NCI-H2029 treated with DMSO at 0.1 percent for 48 hours (cell line): ENCODE measurements at regions not wholly inside any gene's neighbourhood (a gene's known extent, or its start where the extent isn't known, plus 50 kb on each side); places are given as distances from the start of the nearest gene placed in this dataset.

Experiments
- DNase-seq: peaks from one replicate; lab custom pipeline; 2025; lab: John Stamatoyannopoulos, UW

DNA sequence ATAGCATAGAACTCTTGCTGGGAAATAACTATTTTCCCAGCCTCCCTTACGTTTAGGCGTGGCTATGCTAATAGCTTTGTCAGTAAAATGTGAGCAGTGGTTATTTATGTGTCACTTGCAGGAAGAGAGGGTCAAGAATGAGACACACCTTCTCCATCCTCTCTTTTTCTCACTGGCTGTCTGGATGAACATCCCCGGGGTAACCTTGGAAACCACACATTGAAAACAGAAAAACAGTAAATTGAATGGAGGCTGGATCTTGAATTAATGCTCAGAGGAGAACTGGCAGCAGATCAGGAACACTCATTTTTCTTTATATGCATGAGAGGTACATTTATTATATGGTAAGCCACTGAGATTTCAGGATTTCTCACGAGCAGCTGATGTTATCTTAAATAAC, 127.6 kb downstream of the DNAJB9 start:
- no peak for DNase-seq

DNA sequence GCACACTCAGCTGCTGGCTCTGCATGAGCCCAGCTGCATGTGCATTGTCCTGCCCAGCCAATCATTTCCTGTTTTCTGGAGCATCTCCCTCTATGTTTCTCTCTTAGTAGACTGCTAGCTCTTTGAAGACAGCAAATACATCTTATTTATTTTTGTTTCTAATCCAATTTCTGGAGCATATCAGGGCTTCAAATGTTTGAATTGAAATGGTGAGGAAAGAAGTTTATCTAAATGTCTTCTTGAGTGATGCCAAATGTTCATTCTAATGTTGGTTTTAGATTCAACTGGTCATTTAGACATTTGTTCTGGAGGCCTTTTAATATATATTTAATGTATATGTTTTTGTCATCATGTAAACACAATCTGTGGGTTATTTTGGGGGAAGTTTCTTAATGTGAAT, 141.9 kb downstream of the DNAJB9 start:
- no peak for DNase-seq

DNA sequence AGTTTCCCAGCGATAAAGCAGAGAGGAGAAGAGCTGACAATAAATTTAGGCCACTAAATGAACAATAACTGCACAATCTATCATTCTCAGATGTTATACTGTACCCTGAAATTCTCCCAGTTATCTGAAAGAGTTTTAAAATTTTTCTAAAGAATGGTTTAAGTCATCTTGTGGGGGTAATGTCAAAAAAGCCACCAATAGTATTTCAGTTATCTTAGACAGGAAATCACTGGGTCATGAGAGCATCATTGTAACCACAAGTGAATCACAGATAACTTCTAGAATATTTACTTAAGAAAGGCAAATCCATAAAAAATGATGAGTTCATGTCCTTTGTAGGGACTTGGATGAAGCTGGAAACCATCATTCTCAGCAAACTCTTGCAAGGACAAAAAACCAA, 147.1 kb downstream of the DNAJB9 start:
- no peak for DNase-seq

DNA sequence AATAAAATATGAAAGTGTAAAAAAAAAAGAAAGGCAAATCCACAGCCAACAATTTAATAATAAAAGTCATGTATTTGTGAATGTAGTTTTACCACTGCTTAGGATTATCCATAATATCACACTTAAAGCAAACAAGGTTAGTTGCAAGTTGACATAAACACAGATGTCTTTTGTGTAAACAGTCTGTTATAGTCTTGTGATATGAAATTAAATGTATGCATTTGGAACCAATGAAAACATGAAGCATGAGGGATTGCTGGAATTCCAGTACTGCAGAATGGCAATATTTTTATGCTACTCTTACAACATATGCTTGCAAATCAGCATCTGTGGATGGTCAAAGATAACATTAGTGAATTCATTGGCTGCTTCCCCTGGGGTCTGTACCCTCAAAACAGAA, 148.1 kb downstream of the DNAJB9 start:
- DNase-seq: no peak

DNA sequence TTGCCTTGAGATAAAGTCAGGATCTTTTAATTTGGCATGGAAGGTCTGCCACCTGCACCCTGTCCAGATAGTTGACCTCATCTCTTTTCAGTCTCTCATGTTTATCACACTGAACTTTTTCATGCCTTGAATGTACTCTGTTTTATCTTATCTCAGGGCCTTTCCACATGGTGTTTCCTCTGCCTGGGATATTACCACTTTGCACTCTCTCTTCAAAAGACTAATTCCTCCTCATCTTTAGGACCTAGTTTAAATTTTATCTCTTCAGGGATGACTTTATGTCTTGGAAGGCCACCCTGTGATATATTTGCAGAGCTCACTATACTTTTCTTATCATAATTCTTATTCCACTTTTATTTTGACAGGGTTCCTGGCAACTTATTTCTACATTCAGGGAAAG, 150.0 kb downstream of the DNAJB9 start:
- DNase-seq: no peak

DNA sequence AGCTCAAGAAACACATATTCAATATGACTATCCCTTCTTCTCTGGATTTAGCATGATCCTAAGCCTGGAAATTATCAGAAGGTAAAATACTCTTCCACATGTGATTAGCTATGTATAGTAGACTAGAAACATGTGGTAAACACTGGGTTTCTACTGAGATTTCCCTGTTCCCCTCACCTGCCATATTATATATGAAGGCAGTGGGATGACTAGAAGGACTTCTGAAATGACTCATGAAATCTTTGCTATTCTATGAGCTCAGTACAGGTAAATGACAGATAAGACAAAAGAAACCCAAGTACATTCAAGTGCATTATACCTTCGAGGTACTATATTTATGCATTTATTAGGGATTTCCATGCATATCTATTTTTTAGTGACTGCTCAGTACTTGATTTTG, 152.9 kb downstream of the DNAJB9 start:
- no peak for DNase-seq

DNA sequence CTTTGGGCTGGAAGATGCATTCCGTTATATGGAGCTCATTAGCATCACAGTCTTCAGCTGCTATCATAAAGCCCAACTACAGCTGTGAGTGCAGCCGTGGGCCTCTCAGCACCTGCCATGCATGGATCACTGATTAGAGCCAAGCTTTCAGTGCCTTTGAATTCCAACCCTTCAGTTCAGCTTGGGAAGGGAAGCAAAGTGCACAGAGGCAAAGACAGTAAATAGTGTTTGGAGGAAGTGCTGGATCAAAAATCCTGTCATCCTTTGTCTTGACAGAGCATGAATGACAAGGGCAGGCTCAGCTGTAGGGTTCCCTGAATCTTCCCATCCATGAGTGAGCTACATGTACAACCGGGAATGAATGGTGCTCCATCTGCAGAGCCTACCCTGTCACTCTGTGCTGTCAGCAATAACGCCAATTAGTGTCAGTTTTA, 153.7 kb downstream of the DNAJB9 start:
- no peak for DNase-seq

DNA sequence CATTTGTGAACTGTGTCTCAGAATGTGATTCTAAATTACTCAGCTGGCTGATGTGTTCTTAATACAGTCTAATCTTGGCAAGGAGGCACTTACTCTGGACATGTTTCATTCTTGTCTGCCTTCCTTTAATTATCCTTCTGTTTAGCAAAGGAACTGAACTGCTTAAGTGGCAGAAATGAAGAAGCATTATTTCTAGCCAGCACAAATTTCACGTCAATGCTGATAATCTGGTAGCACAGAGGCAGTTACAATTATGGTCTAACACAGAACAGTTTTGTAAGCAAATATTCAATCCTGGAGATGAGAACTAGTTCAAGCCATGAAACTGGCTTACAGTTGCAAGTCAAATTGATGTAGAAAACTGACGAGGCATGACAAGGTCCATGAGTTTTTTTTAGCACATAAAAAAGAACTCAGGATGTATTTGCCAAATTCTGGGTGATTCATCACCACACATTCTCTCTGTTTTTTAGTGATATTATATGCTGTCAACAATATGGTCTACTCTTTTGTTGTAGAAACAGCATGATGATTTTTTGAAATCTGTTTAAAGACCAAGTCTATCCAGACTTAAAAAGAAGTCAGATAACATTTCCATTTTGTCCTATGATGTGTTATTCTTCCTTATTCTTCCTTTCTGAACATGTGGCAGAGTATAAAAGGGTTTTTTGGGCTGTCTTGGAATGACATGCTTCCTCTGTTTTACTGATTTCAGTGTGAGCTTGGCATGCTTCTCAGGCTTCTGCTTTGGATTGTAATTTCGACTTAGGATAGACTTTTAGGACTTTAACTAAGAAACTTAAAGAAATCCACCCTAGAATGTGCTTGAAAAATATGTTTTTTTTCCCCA, 154.8 kb downstream of the DNAJB9 start:
- no peak for DNase-seq

DNA sequence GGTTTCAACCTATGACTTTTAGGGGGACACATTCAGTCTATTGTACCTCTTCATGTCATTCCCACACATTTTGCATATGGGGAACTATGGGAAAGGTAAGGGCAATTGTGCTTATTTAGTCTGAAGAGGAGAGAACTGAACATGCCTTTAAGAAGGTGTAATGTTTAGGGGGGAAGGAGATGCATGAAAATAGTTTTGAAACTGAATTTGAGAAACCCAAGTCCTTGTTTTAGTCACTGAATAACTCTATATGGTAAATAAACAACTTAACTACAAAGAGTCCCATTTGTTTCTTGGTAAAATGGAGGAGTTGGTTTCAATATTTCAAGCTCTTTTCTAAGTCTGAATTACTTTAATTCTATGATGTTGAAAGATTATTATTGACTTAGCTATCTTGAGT, 166.1 kb downstream of the DNAJB9 start:
- DNase-seq: no peak

DNA sequence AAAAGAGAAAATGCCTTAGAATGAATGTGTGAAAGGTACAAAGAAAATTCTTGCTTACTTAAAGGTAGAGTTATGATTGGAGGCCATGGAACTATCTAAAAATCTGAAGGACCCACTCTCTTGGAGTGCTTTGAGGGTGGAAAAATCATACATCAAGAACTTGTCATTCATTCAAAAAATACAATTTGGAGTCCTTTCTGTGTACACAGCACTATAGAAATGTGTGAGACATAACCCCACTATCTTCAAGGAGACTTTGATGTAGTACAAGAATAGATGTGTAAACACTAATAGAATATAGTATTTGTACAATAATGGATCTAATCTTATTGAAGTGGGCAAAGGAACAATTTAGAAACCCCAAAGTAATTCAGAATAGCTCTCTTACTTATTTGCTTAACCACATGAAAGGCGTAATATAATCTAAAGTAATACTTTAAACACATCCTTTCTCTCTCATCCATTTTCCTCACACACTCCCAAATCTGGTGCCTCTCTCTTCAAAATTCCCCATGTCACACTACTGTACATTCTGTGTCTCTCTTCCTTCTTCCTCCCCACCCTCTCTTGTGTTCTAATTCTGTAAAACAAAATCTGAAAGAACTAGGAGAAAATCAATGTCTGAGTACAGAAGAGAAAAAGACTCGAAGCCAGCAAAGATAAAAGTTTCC, 166.7 kb downstream of the DNAJB9 start:
- DNase-seq: no peak

DNA sequence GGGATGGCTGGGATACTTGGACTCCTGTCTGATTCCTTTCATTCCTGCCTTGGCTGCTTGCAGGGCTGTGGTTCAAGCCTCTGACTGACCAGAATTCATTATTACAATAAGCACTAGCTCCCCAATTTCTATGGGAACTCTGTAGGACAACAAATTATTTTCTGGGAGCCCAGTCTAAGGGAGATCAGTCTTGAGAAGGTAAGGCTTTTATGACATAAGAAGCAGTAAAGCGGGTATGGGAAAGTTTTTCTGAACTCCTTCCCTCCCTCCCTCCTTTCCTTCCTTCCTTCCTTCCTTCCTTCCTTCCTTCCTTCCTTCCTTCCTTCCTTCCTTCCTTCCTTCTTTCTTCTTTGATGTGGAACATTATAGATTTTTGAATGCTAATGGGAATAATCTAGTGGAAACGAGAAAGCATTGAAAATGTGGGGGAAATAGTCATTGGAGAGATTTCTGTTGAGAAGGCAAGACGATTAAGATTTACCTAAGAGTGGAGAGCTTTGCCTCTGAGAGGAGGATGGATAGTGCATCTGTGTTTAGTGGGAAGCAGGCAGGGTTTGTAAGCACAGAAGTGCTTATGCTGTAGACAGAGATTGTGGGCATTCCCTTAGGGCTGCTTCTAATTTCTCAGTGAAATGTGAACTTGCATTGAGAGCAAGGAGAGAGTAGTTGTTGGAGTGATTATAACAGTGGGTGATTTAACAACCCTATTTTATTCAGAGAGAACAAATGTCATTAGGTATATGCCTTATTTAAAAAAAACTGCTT, 201.5 kb downstream of the DNAJB9 start:
- no peak for DNase-seq

DNA sequence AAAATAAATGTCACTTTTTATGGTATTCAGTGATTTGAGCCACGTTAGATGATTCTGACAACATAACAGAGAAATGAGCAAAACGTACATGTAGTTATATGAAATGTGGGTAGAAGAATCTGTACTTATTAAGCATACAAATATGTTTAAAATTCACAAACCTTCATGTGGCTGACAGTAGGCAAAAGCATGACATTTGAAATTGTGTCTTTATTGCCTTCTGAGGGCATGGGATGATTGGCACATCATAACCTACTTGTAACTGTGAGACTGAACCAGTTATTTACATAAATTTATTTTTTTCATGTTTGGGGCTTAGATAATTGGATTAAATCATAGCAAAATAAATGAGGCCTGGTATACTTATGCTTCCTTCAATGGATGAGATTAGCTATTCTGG, 202.2 kb downstream of the DNAJB9 start:
- no peak for DNase-seq

DNA sequence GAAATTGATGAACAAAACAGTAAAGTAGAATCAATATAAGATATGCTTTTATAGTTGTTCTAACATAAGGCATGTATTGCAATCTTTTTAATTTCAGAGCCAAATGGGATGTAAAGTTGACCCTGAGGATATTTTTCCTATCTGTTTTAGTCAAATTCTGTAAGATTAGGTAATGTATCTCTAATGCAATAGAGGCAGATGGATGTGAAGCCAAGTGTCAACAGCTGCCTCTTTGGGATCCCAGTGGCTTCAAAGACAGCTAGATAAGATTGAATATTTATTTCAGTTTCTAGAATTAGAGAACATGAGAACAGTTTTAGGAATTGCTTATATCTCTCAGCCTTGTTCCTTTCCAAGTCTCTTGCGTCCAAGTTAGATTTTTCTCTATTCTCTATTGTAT, 208.3 kb downstream of the DNAJB9 start:
- DNase-seq: no peak

DNA sequence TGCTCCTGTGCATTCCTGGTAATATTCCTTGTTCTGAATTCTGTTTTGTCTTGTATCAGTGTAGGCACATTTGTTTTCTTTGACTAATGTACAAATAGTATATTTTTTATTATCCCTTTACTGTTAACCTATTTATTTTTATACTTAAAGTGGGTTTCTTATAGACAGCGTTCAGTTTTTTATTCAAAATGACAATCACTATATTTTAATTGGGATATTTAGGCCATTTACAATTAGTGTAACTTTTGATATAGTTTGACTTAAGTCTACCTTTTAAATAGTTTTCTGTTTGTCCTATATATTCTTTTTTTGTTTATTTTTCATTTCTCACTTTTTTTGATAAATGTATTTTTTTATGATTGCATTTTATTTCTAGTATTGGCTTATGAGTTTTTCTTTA, 219.8 kb downstream of the DNAJB9 start:
- no peak for DNase-seq

DNA sequence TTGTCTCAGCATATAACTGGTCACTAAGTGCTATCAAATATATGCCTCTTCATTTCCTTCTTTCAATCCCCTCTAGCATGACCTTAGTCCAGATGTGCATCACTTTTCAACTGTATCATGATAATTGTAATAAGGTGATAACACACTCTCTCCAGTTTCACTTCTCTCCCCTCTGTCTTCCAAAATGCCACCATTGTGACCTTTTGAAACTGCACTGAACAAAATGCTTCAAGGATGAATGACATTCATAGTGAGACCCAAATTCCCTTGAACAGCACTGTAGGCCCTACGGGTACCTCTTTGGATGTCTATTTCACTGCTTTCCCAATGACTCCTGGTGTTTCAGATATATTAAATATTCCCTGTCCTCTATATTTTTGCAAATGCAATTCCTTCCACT, 224.8 kb downstream of the DNAJB9 start:
- no peak for DNase-seq

DNA sequence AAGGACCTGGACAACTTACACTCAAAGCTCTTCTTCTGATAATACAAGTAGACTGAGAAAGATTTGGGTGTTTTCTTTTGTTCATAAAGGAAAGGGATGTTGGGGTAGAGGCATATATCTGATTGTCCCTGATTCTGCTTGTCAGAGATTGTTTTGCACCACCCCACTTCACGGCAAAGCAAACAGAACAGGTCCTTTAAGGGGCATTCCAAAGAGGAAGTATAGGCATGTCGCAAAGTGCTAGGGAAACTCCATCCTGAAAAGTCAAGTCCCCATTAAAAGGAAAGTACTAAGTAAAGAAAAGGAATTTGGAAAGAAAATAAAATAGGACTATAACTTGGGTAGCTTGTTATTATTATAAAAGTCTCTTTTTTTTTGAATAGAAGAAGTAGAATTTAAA, 233.0 kb downstream of the DNAJB9 start:
- no peak for DNase-seq

DNA sequence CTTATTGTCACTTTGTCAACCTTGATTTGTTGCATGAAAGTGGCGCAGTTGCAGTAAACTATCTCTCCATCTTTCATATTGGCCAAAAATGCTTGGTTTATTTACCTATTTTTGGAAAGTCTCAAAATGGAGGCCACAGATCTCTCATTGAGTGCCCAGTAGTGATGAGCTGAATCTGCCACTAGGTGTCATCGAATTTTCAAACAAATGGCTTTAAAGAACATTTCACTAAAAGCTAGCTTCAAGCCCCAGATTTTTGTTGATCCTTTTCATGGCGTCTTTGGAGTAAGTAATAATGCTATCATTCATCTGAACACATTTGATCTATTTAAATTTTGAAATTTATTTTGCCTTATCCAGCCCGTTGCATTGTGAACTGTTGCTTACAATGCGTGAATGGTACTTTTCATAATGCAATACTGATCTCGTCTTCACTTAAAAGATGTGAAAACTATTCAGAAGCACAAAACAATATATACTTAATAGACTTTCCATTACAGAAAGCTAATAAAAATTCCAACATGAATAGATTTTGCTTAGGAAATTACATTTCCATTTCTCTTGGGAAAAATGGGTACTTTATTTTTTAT, 236.2 kb downstream of the DNAJB9 start:
- DNase-seq: no peak

DNA sequence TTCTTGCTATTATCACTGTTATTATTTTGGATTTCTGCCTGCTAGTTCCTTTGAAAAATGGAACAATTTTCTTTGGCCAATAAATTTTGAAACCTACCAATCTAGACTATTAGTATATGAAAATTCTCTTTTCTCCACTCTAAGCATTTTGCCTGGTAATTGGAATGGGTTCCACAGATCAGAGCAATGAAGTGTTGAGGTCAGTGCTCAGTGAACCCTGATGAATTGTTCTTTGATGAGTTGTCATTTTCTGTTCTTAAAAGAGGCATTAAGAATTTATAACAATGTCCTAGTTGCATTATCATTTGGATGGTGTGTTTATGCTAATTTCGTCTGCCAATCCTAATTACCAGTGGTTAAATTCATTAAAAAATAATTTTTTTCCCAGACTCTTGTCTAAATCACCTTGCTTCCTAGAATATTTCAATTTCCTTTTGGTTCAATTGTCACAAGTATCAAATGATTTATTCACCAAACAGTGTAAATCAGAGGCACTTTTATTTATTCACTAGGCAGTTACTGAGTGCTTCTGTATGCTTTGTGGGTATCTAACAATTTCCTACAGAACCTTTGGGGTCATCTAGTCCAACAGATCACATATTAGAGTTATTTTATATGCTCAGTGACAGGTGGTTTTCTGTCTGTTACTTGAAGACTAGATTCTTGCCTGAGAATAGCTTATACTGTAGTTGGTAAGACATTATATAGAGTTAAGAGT, 239.0 kb downstream of the DNAJB9 start:
- DNase-seq: no peak

DNA sequence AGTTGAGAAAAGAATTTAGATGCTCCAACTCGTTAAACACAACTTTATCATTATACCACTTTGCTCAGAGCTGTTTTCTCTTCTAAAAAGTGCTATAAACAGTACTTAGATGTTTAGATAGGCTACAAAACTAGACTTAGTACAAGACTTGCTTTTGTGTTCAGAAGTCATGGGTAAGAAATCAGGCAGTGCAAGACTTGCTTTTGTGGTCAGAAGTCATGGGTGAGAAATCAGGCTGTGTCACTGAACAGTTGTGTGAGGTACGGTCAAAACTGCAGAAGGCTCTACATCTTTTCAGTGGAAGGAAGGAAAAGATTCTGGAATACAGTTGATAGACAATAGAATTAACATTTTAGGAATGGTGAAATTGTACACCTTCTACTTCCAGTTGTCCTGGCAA, 239.7 kb downstream of the DNAJB9 start:
- no peak for DNase-seq

DNA sequence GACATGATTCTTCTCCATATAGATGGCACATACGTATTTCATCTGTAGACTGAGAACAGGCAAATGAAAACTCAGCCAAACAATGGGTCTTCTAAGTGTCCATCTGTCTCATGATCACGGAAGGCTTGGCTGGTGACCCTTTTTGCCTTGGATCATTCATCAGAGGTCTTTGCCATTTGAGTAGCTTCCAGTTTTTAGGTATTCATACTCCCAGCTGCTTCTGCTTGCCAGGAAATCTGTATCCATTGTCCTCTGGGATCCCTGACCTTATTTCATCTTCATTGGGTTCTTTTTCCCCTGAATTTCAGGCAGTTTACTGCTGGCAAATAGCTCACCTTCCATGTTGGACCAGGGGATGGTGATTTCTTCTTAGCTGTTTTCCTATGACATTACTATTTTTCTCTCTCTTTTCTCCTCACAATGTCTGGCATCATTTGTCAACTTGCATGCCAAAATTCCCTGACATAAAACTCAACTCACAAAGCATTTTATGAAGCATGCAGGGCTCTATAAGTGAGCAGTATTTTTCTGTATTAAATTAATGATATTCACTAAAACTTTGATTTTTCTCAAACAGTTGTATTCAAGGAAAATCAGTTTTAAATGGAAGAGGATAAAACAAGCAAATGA, 241.2 kb downstream of the DNAJB9 start:
- no peak for DNase-seq

DNA sequence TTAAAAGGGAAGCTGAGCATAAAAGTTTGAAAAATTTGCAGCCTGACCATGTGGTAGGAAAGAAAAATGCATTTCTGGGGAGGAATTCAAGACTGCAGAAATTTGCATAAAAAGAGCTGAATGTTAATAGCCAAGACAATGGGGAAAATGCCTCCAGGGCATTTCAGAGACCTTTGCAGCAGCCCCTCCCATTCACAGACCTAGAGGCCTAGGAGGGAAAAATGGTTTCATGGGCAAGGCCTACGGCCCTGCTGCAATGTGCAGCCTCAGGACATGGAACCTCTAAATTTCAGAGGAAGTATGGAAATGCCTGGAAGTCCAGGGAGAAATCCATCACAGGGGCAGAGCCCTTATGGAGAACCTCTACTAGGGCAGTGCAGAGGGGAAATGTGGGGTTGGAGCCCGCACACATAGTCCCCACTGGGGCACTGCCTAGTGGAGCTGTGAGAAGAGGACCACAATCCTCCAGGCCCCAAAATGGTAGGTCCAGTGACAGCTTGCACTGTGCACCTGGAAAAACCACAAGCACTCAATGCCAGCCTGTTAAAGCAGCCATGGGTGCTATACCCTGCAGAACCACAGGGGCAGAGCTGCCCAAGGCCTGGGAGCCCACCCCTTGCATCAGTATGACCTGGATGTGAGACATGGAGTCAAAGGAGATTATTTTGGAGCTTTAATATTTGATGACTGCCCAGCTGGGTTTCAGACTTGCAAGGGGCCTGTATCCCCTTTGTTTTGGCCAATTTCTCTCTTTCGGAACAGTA, 243.8 kb downstream of the DNAJB9 start:
- no peak for DNase-seq
